Spleen (tissue), 7 donors: ENCODE measurements at regions not wholly inside any gene's neighbourhood (a gene's known extent, or its start where the extent isn't known, plus 50 kb on each side); places are given as distances from the start of the nearest gene placed in this dataset.

Experiments
- POLR2A ChIP-seq, 3 donors: fragments of 450-650 bp; IDR thresholded peaks; one replicate each; pipeline ENCODE4 v1.5.1; 2017; ENCODE audit warnings: antibody characterized with exemption in 3 of 3, mild to moderate bottlenecking in 1 of 3
- TF ChIP-seq, protein P1 (sequence below), 11 experiments: fragments of 200-600 bp in 7 of 11; fragments of 450-650 bp in 4 of 11; sonication (generic) in 4 of 11; IDR thresholded peaks in 8 of 11; conservative IDR thresholded peaks in 3 of 11; 1 replicate in 7 of 11; 2 replicates in 4 of 11; pipeline versions ENCODE4 v1.4.0 to v1.8.0; 2016 to 2021; ENCODE audit warnings: antibody characterized with exemption in 11 of 11, inconsistent platforms in 4 of 11, mild to moderate bottlenecking in 1 of 11
- donor health status: DM: no; HTN: no; CAD: no; lungs with moderate emphysema.
- donor health status: DM: no; HTN: no; CAD: no.
- donor health status: DM: no; HTN: no; CAD: no.

- no peak for TF ChIP-seq POLR2A (IDR thresholded peaks at IDR 0.05)
- TF ChIP-seq, protein P1, sequence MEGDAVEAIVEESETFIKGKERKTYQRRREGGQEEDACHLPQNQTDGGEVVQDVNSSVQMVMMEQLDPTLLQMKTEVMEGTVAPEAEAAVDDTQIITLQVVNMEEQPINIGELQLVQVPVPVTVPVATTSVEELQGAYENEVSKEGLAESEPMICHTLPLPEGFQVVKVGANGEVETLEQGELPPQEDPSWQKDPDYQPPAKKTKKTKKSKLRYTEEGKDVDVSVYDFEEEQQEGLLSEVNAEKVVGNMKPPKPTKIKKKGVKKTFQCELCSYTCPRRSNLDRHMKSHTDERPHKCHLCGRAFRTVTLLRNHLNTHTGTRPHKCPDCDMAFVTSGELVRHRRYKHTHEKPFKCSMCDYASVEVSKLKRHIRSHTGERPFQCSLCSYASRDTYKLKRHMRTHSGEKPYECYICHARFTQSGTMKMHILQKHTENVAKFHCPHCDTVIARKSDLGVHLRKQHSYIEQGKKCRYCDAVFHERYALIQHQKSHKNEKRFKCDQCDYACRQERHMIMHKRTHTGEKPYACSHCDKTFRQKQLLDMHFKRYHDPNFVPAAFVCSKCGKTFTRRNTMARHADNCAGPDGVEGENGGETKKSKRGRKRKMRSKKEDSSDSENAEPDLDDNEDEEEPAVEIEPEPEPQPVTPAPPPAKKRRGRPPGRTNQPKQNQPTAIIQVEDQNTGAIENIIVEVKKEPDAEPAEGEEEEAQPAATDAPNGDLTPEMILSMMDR (IDR thresholded peaks at IDR 0.05 in 8 of 11, conservative IDR thresholded peaks at IDR 0.05 in 3 of 11), result no peak
Observed at GRCh38 chr5:152464048-152464447, 59.0 kb upstream of the NMUR2 start.
